ENCODE measurements at regions not wholly inside any gene's neighbourhood (a gene's known extent, or its start where the extent isn't known, plus 50 kb on each side); places are given as distances from the start of the nearest gene placed in this dataset.

- TF ChIP-seq POLR2A (IDR thresholded peaks at IDR 0.05; ENCODE audit: low read length) (no peak), GATA1 (IDR thresholded peaks at IDR 0.05; ENCODE audit: low read depth, low read length) (no peak)
Observed at GRCh38 chr4:33283818-33284217, 2563.6 kb downstream of the PCDH7 start.
